ENCODE measurements at regions not wholly inside any gene's neighbourhood (a gene's known extent, or its start where the extent isn't known, plus 50 kb on each side); places are given as distances from the start of the nearest gene placed in this dataset.

DNA sequence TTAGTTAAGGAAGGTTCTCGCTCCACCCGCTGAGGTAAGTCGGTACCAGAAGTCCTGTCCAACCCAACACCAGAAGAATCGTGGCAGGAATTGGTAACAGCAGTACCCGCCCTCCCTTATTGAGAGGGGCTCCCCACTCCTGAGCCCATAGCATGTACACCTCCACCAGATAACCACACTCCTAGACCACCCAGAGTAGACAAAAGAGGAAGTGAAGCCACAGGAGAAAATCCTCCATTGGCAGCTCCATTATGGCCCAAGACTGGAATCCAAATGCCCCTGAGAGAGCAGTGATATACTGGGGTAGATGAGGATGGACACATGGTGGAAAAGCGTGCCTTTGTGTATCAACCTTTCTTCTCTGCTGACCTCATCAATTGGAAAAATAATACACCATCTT lies 106.1 kb upstream of the EPB41L4A start:
- no peaks in the 10 kb centered on the region for H3K36me3 ChIP-seq (ENCODE audit: control insufficient read depth, insufficient read depth, low read length)
- H3K4me2 ChIP-seq (ENCODE audit: low read length): no peak overlapping the region
- H2AFZ ChIP-seq: no peak overlapping the region
- TF ChIP-seq, protein P1, sequence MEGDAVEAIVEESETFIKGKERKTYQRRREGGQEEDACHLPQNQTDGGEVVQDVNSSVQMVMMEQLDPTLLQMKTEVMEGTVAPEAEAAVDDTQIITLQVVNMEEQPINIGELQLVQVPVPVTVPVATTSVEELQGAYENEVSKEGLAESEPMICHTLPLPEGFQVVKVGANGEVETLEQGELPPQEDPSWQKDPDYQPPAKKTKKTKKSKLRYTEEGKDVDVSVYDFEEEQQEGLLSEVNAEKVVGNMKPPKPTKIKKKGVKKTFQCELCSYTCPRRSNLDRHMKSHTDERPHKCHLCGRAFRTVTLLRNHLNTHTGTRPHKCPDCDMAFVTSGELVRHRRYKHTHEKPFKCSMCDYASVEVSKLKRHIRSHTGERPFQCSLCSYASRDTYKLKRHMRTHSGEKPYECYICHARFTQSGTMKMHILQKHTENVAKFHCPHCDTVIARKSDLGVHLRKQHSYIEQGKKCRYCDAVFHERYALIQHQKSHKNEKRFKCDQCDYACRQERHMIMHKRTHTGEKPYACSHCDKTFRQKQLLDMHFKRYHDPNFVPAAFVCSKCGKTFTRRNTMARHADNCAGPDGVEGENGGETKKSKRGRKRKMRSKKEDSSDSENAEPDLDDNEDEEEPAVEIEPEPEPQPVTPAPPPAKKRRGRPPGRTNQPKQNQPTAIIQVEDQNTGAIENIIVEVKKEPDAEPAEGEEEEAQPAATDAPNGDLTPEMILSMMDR (IDR thresholded peaks at IDR 0.05): no peak
- H3K9ac ChIP-seq: no peak overlapping the region
- H3K27ac ChIP-seq: no peak overlapping the region
- H3K27me3 ChIP-seq (ENCODE audit: control insufficient read depth, insufficient read depth, low read length): no peaks in the 10 kb centered on the region
- no peaks in the 10 kb centered on the region for H3K9me3 ChIP-seq (ENCODE audit: control insufficient read depth, low read length)
- no peak overlapping the region for H3K4me3 ChIP-seq (ENCODE audit: low read depth, low read length)
- H3K4me1 ChIP-seq: no peaks in the 10 kb centered on the region
- no peaks in the 10 kb centered on the region for H3K79me2 ChIP-seq

DNA sequence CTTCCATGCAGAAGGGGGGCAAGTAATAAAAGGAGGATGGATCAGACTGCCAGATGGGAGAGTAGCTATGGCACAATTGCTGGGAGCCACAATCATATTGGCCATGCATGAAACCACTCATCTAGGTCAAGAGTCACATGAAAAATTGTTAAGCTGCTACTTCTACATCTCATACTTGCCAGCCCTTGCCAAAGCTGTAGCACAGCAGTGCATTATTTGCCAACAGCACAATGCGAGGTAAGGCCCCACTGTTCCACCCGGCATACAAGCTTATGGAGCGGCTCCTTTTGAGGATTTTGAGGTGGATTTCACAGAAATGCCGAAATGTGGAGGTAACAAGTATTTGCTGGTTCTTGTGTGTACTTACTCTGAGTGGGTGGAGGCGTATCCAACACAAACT lies 109.9 kb upstream of the EPB41L4A start:
- no peak overlapping the region for H3K27ac ChIP-seq
- no peak overlapping the region for H3K4me2 ChIP-seq (ENCODE audit: low read length)
- no peak overlapping the region for H2AFZ ChIP-seq
- TF ChIP-seq, protein P1 (IDR thresholded peaks at IDR 0.05): no peak
- H3K79me2 ChIP-seq: no peaks in the 10 kb centered on the region
- no peaks in the 10 kb centered on the region for H3K4me1 ChIP-seq
- no peak overlapping the region for H3K9ac ChIP-seq
- H3K27me3 ChIP-seq (ENCODE audit: control insufficient read depth, insufficient read depth, low read length): no peaks in the 10 kb centered on the region
- H3K9me3 ChIP-seq (ENCODE audit: control insufficient read depth, low read length): no peaks in the 10 kb centered on the region
- no peaks in the 10 kb centered on the region for H3K36me3 ChIP-seq (ENCODE audit: control insufficient read depth, insufficient read depth, low read length)
- H3K4me3 ChIP-seq (ENCODE audit: low read depth, low read length): no peak overlapping the region

GRCh38 chr5:112529525-112529924 lies 110.4 kb upstream of the EPB41L4A start:
- TF ChIP-seq, protein P1 (IDR thresholded peaks at IDR 0.05): peak; percentile 36
- Histone ChIP-seq H3K9ac (no peak overlapping the region), H3K79me2 (no peaks in the 10 kb centered on the region), H3K36me3 (ENCODE audit: control insufficient read depth, insufficient read depth, low read length) (no peaks in the 10 kb centered on the region), H3K4me3 (ENCODE audit: low read depth, low read length) (no peak overlapping the region), H3K4me1 (no peaks in the 10 kb centered on the region), H3K27ac (no peak overlapping the region), H3K4me2 (ENCODE audit: low read length) (no peak overlapping the region), H2AFZ (no peak overlapping the region), H3K27me3 (ENCODE audit: control insufficient read depth, insufficient read depth, low read length) (no peaks in the 10 kb centered on the region), H3K9me3 (ENCODE audit: control insufficient read depth, low read length) (no peaks in the 10 kb centered on the region)

DNA sequence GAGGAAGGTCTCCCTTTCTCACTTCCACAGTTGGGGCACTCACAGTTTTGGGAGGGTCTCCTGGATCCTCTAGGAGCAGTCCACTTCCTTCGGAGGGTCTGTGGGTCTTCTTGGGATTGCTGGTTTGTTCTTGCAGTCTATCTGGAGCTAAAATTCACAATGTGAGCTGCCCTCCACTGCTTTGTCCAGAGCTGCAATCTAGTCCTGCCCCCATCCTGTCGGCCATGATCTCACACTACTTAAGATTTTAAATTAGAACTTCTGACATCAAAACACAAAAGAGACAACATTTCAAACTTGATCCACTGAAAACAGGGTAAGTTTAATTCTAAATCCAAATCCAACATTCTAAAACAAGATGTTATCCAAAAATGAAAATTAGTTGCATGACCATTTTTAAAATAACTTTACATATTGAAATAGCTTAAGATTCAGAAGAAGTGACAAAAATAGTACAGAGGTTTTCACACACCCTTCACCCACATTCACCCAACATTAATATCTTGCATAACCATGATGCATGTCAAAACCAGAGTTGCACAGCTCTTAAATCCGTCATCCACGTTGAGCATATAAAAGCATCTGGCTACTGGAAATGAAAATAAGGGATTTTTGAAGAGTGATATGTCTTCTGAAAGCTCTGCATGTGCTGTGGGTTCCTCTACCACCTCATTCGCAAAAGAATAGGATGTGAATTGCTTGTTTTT lies 113.7 kb upstream of the EPB41L4A start:
- Histone ChIP-seq H3K27me3 (ENCODE audit: control insufficient read depth, insufficient read depth, low read length) (no peaks in the 10 kb centered on the region), H2AFZ (no peak overlapping the region), H3K79me2 (no peaks in the 10 kb centered on the region), H3K9ac (no peak overlapping the region), H3K4me3 (ENCODE audit: low read depth, low read length) (no peak overlapping the region), H3K4me1 (no peaks in the 10 kb centered on the region), H3K9me3 (ENCODE audit: control insufficient read depth, low read length) (no peaks in the 10 kb centered on the region), H3K27ac (no peak overlapping the region), H3K4me2 (ENCODE audit: low read length) (no peak overlapping the region), H3K36me3 (ENCODE audit: control insufficient read depth, insufficient read depth, low read length) (no peaks in the 10 kb centered on the region)
- TF ChIP-seq, protein P1 (IDR thresholded peaks at IDR 0.05): no peak

DNA sequence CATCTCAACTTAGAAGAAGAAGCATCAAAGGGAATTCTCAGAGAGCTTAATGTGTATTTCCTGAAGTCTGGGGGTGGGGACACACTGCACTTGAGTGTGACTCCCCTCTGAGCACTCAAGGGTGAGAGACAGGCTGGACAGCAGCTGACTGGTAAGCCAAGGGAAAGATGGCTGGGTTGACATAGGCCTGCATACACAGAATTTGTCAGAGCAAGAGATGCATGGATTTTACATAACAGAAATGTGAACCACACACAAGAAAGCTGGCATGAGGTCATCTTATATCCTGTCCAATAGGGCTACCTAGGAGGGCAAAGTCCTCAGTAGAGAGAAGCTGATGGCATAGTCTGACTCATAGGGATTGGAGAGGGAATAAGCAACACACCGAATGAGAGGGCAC lies 114.3 kb upstream of the EPB41L4A start:
- Histone ChIP-seq H3K27me3 (ENCODE audit: control insufficient read depth, insufficient read depth, low read length) (no peaks in the 10 kb centered on the region), H3K9me3 (ENCODE audit: control insufficient read depth, low read length) (no peaks in the 10 kb centered on the region), H3K4me3 (ENCODE audit: low read depth, low read length) (no peak overlapping the region), H3K79me2 (no peaks in the 10 kb centered on the region), H2AFZ (no peak overlapping the region), H3K9ac (no peak overlapping the region), H3K36me3 (ENCODE audit: control insufficient read depth, insufficient read depth, low read length) (no peaks in the 10 kb centered on the region), H3K4me2 (ENCODE audit: low read length) (no peak overlapping the region), H3K4me1 (no peaks in the 10 kb centered on the region), H3K27ac (no peak overlapping the region)
- TF ChIP-seq, protein P1 (IDR thresholded peaks at IDR 0.05): no peak

Data from parathyroid adenoma (tissue), 2 donors.